ENCODE measurements at regions not wholly inside any gene's neighbourhood (a gene's known extent, or its start where the extent isn't known, plus 50 kb on each side); places are given as distances from the start of the nearest gene placed in this dataset.

DNA sequence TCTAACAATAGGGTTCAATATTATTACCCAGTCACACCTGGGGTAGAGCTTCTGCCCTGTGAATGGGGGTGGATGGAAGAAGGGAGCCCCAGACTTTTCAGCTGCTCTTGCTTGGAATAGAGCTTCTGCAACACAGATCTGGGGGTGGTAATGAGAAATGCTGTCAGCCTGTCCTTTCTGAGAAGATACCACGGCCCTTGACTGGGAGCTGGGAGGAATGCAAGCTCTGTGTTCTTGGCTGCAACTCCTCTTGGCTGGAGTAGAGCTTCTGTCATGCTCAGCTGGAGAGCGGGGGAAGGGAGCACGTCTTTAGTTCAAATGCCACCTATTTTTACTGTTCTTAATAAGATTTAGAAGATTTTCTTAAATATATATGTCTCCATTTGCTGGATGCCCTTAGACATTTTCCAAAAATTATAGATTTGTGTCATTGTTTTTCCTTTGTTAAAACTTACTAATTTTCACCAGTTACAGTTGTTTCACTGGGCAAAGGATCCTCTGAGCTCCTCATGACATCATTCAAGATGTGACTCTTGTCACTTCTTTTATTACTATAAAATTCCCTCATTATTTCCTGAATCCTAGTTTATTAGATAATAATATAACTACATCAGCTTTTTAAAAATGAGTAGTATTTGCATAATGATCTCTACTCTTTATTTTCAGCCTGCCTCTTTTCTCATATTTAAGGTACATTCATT lies 180.0 kb upstream of the TGFBR2 start:
- peak; percentile 54 for DNase-seq (ENCODE audit: low read depth)
- no peak overlapping the region for H3K4me3 ChIP-seq (ENCODE audit: low read depth, low read length)
- TF ChIP-seq, protein P1, sequence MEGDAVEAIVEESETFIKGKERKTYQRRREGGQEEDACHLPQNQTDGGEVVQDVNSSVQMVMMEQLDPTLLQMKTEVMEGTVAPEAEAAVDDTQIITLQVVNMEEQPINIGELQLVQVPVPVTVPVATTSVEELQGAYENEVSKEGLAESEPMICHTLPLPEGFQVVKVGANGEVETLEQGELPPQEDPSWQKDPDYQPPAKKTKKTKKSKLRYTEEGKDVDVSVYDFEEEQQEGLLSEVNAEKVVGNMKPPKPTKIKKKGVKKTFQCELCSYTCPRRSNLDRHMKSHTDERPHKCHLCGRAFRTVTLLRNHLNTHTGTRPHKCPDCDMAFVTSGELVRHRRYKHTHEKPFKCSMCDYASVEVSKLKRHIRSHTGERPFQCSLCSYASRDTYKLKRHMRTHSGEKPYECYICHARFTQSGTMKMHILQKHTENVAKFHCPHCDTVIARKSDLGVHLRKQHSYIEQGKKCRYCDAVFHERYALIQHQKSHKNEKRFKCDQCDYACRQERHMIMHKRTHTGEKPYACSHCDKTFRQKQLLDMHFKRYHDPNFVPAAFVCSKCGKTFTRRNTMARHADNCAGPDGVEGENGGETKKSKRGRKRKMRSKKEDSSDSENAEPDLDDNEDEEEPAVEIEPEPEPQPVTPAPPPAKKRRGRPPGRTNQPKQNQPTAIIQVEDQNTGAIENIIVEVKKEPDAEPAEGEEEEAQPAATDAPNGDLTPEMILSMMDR (conservative IDR thresholded peaks at IDR 0.05; ENCODE audit: low read depth, low read length): no peak

DNA sequence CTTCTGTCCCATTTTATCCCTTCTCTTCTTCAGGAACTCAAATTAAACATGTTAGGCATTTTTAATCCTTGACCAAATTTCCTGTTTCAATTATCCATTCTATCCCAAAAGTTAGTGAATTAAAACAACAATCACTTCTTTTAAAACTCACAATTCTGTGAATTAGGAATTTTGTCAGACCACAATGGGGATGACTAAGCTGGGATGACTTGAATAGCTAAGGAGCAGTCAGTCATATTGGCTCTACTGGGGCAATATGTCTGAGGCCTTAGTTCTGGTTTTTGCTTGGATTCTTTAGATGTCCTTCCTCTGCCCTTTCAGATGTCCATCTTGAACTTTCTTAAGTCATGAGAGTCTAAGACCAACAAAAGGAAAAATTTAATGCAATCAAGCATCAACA lies 178.2 kb upstream of the TGFBR2 start:
- no peak overlapping the region for H3K4me3 ChIP-seq (ENCODE audit: low read depth, low read length)
- TF ChIP-seq, protein P1 (conservative IDR thresholded peaks at IDR 0.05; ENCODE audit: low read depth, low read length): no peak
- peak; percentile 74 for DNase-seq (ENCODE audit: low read depth)

DNA sequence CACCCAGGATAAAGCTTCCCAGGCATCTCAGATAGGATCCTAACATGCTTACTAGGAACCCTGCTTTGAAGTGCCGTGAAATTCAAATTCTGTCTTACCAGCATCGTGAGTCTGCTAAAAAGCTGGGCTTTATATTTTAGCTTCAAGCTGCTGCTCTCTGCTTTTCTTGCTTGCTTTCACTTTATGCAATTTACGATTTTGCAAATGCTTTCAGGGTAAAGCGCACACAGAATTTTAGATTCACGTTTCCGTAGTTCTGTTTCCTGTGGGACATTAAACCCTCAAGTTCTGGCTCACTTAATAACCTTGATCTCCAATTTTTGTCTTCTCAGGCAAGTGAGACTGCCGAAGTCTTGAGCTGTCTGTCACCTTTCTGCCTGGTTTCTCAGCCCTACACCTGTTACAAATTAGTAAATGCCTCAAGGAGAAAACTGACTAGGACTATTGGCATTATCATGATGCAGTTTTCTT lies 170.5 kb upstream of the TGFBR2 start:
- DNase-seq (ENCODE audit: low read depth): no peak
- peak overlapping the region; percentile 33 for H3K4me3 ChIP-seq (ENCODE audit: low read depth, low read length)
- TF ChIP-seq, protein P1 (conservative IDR thresholded peaks at IDR 0.05; ENCODE audit: low read depth, low read length): no peak

DNA sequence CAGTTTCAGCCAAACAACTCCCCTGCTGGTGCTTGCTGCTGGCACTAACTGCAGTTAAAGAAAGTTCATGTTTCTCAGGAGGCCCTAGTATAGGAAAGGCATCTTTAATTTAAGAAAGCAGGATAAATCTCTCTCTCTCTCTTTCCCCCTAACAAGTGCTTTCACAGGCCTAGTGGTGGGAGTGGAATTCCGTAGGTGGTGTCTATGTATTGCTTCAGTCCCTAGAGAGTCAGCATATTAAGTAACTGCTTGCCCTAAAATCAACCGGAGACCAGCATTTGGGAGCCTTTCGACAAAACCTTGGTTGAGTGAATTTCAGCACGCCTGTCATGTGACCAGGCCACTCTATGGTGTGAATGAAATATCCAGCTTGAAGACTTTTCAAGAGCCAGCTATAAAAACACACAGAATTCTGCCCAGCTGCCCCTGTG lies 169.2 kb upstream of the TGFBR2 start:
- DNase-seq (ENCODE audit: low read depth): no peak
- H3K4me3 ChIP-seq (ENCODE audit: low read depth, low read length): no peak overlapping the region
- TF ChIP-seq, protein P1 (conservative IDR thresholded peaks at IDR 0.05; ENCODE audit: low read depth, low read length): no peak

DNA sequence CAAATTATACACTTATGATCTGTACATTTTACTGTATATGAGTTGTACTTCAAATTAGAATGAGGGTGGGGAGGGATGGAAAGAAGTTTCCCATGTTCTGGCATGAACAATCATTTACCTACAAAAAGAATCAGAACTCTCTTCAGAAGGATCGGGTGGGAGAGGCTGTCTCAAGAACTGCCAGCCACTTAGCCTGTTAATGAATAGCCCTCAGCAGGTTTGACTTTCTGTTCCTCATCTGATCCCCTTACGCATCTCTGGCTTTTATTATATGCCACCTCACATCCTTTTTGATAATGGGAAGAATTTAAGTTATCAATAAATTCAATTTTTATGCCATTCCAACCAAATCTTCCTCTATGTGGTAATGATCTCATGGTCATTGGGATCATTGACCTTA lies 168.3 kb upstream of the TGFBR2 start:
- H3K4me3 ChIP-seq (ENCODE audit: low read depth, low read length): no peak overlapping the region
- no peak for DNase-seq (ENCODE audit: low read depth)
- TF ChIP-seq, protein P1 (conservative IDR thresholded peaks at IDR 0.05; ENCODE audit: low read depth, low read length): no peak

DNA sequence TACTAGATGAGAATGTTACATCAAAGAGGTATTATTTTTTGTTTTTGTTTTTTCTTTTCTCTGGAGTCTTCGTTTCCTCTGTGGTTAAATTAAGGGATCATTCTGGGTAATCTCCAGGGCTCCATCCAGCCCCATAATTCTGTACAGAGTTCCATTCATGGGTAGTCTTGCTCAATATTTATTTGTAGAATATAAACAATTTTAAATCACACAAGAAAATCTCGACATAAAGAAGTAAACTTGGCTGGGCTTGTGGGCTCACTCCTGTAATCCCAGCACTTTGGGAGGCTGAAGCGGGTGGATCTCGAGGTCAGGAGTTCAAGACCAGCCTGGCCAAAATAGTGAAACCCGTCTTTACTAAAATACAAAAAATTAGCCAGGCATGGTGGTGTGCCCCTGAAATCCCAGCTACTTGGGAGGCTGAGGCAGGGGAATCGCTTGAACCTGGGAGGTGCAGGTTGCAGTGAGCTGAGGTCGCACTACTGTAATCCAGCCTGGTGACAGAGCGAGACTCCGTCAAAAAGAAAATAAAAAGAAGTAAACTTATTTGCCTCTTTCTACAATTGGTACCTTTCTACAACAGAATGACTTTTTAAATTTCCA lies 166.8 kb upstream of the TGFBR2 start:
- H3K4me3 ChIP-seq (ENCODE audit: low read depth, low read length): no peak overlapping the region
- TF ChIP-seq, protein P1 (conservative IDR thresholded peaks at IDR 0.05; ENCODE audit: low read depth, low read length): no peak
- no peak for DNase-seq (ENCODE audit: low read depth)
